Stomach (tissue), 8 donors: ENCODE measurements at regions not wholly inside any gene's neighbourhood (a gene's known extent, or its start where the extent isn't known, plus 50 kb on each side); places are given as distances from the start of the nearest gene placed in this dataset.

Experiments used
- DNase-seq, 2 donors: peaks; one replicate each; pipeline versions ENCODE4 v3.0.0 to v3.0.0-alpha.2; 2013 to 2019
- H3K27ac ChIP-seq, 5 donors: fragments of 200-600 bp in 4 of 5; sonication (generic) in 4 of 5; one replicate each; pipeline ENCODE4 v1.5.1; 2013 to 2019; ENCODE audit warnings: mild to moderate bottlenecking in 1 of 5, moderate library complexity in 1 of 5
- H3K27me3 ChIP-seq, 3 donors: fragments of 200-600 bp; sonication (generic); one replicate each; pipeline ENCODE4 v1.5.1; 2017 to 2019; ENCODE audit warnings: mixed run types in 1 of 3
- H3K36me3 ChIP-seq, 4 donors: fragments of 200-600 bp; sonication (generic); 1 replicate in 3 of 4; 2 replicates in 1 of 4; pipeline ENCODE4 v1.5.1; 2016 to 2019
- H3K4me1 ChIP-seq, 4 donors: fragments of 200-600 bp; sonication (generic); one replicate each; pipeline ENCODE4 v1.5.1; 2016 to 2019
- H3K4me3 ChIP-seq, 4 donors: fragments of 200-600 bp; sonication (generic) in 3 of 4; one replicate each; pipeline ENCODE4 v1.5.1; 2016 to 2019; ENCODE audit warnings: mild to moderate bottlenecking in 1 of 4
- H3K9me3 ChIP-seq, 4 donors: fragments of 200-600 bp; sonication (generic); one replicate each; pipeline ENCODE4 v1.5.1; 2016 to 2019
- EP300 ChIP-seq: sonication (generic); formaldehyde crosslinking; IDR thresholded peaks from one replicate; pipeline ENCODE4 v1.6.1; 2017; ENCODE audit warnings: antibody characterized with exemption
- POLR2A ChIP-seq, 4 donors: fragments of 450-650 bp; IDR thresholded peaks; one replicate each; pipeline ENCODE4 v1.6.1; 2016; ENCODE audit warnings: antibody characterized with exemption in 4 of 4, control low read depth in 2 of 4, mild to moderate bottlenecking in 1 of 4, moderate library complexity in 1 of 4
- POLR2AphosphoS5 ChIP-seq, 3 donors: sonication (generic); formaldehyde crosslinking; IDR thresholded peaks; one replicate each; pipeline ENCODE4 v1.6.1; 2016; ENCODE audit warnings: antibody characterized with exemption in 3 of 3
- WGBS, 5 donors: extraction: QIAGEN DNeasy Blood & Tissue Kit in 3 of 5; methylation state at CpG; one replicate each; pipeline versions ENCODE4 v1.1.5 to v1.1.7; 2013 to 2018; 5-methylcytosine and 5-hydroxymethylcytosine counted together
- intact Hi-C: fragments of 100-400 bp; cut with DNase I; formaldehyde crosslinking; loops from one replicate; pipeline ENCODE4 v1.15.1; 2023; ENCODE audit warnings: low total_unique reads
- TF ChIP-seq, protein P1 (sequence below), 7 experiments: fragments of 450-650 bp in 4 of 7; fragments of 200-600 bp in 3 of 7; sonication (generic) in 3 of 7; IDR thresholded peaks; one replicate each; pipeline ENCODE4 v1.5.1; 2016 to 2019; ENCODE audit warnings: antibody characterized with exemption in 7 of 7, control low read depth in 2 of 7, mild to moderate bottlenecking in 1 of 7
- donor health status: healthy with polysubstance abuse.
- donor health status: Bipolar disorder and iron deficiency.
- donor health status: healthy.

- intact Hi-C loops, result no loop called here
- TF ChIP-seq POLR2AphosphoS5 (IDR thresholded peaks at IDR 0.05) (no peak), POLR2A (IDR thresholded peaks at IDR 0.05) (no peak)
- no peak for DNase-seq
- no peak overlapping the region for H3K27ac ChIP-seq
- peaks cover 0 to under 1% (median 0%) of the 10 kb centered on the region in 4 donors for H3K9me3 ChIP-seq
- peaks cover 0 to 12% (median 3%) of the 10 kb centered on the region in 4 donors for H3K4me1 ChIP-seq
- H3K27me3 ChIP-seq, result peaks cover 0 to 20% (median 0%) of the 10 kb centered on the region in 3 donors
- H3K4me3 ChIP-seq, result no peak overlapping the region
- 44 to 57% (median 51%) methylated on average over 7 of the region's 7 CpGs for WGBS, 5 donors
- no peaks in the 10 kb centered on the region for H3K36me3 ChIP-seq
Observed at GRCh38 chr15:98505611-98506031, 142.7 kb upstream of the IGF1R start.

DNA sequence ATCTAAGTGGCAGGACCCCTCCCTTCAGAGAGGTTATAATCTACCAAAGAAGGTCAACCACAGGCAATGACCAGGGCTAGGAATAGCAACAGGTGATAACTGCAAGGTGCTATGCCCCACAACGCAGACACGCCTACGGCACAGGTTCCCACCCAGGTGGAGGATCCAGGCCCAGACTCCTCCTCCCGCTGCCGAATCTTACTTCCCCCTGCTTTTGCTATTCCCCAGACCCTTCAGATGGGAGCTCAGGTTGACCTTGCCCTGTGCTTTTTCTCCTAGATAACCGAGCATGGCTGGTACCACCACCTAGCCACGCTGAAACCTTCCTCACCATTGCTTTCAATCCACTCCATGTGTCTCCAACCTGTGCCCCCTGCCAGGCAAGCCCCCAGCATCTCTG is 142.2 kb upstream of the IGF1R start:
- Histone ChIP-seq H3K9me3 (no peaks in the 10 kb centered on the region), H3K27ac (no peak overlapping the region), H3K4me1 (peaks cover 0 to 12% (median 3%) of the 10 kb centered on the region in 4 donors), H3K4me3 (no peak overlapping the region), H3K36me3 (no peaks in the 10 kb centered on the region), H3K27me3 (peaks cover 0 to 18% (median 0%) of the 10 kb centered on the region in 3 donors)
- TF ChIP-seq EP300, result no peak
- TF ChIP-seq POLR2AphosphoS5 (IDR thresholded peaks at IDR 0.05), result no peak
- TF ChIP-seq, protein P1, sequence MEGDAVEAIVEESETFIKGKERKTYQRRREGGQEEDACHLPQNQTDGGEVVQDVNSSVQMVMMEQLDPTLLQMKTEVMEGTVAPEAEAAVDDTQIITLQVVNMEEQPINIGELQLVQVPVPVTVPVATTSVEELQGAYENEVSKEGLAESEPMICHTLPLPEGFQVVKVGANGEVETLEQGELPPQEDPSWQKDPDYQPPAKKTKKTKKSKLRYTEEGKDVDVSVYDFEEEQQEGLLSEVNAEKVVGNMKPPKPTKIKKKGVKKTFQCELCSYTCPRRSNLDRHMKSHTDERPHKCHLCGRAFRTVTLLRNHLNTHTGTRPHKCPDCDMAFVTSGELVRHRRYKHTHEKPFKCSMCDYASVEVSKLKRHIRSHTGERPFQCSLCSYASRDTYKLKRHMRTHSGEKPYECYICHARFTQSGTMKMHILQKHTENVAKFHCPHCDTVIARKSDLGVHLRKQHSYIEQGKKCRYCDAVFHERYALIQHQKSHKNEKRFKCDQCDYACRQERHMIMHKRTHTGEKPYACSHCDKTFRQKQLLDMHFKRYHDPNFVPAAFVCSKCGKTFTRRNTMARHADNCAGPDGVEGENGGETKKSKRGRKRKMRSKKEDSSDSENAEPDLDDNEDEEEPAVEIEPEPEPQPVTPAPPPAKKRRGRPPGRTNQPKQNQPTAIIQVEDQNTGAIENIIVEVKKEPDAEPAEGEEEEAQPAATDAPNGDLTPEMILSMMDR (IDR thresholded peaks at IDR 0.05), result no peak
- DNase-seq, result no peak
- intact Hi-C loops, result no loop called here
- 74 to 89% (median 86%) methylated on average over 7 of the region's 7 CpGs for WGBS, 5 donors

GRCh38 chr15:98506711-98507110 is 141.6 kb upstream of the IGF1R start:
- H3K27ac ChIP-seq, result no peak overlapping the region
- H3K4me1 ChIP-seq, result peaks cover 0 to 12% (median 3%) of the 10 kb centered on the region in 4 donors
- no peaks in the 10 kb centered on the region for H3K9me3 ChIP-seq
- no peak overlapping the region for H3K4me3 ChIP-seq
- DNase-seq, result no peak
- H3K36me3 ChIP-seq, result no peaks in the 10 kb centered on the region
- intact Hi-C loops, result no loop called here
- 47 to 62% (median 52%) methylated on average over 3 to 7 of the region's 7 CpGs for WGBS, 5 donors
- H3K27me3 ChIP-seq, result peaks cover 0 to 12% (median 0%) of the 10 kb centered on the region in 3 donors
- TF ChIP-seq POLR2A (IDR thresholded peaks at IDR 0.05), result no peak
- no peak for TF ChIP-seq EP300
- TF ChIP-seq POLR2AphosphoS5 (IDR thresholded peaks at IDR 0.05), result no peak
- TF ChIP-seq, protein P1 (IDR thresholded peaks at IDR 0.05), result no peak

DNA sequence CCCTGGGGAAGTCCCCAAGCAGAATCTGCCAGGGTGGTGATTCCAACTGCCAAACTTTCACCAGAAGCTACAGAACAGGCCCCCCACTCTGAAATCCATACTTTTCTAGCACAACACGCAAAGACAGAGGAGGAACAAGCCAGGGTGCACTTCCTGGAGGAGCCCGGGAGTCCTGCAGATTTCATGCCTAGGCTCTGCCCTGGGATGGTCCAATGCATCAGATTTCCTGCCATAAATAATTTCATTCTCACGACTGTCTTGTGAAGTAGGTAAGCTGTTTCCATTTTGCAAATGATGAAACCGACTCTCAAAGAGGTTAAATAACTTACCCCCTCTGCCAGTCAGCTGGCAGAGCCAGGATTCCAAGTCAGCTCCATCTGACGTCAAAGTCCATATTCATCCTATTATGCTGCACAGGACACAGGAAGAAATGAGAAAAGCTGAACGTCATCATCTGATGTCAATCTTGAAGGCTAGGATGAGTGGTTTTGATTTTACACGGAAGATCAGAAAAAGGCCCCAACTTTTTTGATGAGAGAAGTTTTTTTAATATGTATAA is 134.8 kb upstream of the IGF1R start:
- Histone ChIP-seq H3K9me3 (no peaks in the 10 kb centered on the region), H3K27ac (no peak overlapping the region), H3K4me1 (peaks cover 0 to 8% (median 1%) of the 10 kb centered on the region in 4 donors), H3K36me3 (no peaks in the 10 kb centered on the region), H3K27me3 (no peaks in the 10 kb centered on the region), H3K4me3 (no peak overlapping the region)
- no peak for TF ChIP-seq EP300
- DNase-seq, result no peak
- intact Hi-C loops, result loop anchor here (10.0 kb wide), 1 partner anchor 551 kb away; no protein-coding TSS in a partner anchor
- 39 to 59% (median 42%) methylated on average over 7 of the region's 7 CpGs for WGBS, 5 donors

GRCh38 chr15:98514034-98514622 is 134.2 kb upstream of the IGF1R start:
- Histone ChIP-seq H3K36me3 (no peaks in the 10 kb centered on the region), H3K27me3 (no peaks in the 10 kb centered on the region), H3K9me3 (no peaks in the 10 kb centered on the region), H3K4me3 (no peak overlapping the region), H3K4me1 (peaks cover 0 to 13% (median 4%) of the 10 kb centered on the region in 4 donors), H3K27ac (no peak overlapping the region)
- no peak for DNase-seq
- TF ChIP-seq, protein P1 (IDR thresholded peaks at IDR 0.05), result no peak
- no peak for TF ChIP-seq POLR2A (IDR thresholded peaks at IDR 0.05)
- 29 to 57% (median 39%) methylated on average over 11 of the region's 11 CpGs for WGBS, 5 donors
- intact Hi-C loops, result loop anchor here (10.0 kb wide), 1 partner anchor 551 kb away; no protein-coding TSS in a partner anchor
